ENCODE measurements at regions not wholly inside any gene's neighbourhood (a gene's known extent, or its start where the extent isn't known, plus 50 kb on each side); places are given as distances from the start of the nearest gene placed in this dataset.

- TF ChIP-seq, protein P1, sequence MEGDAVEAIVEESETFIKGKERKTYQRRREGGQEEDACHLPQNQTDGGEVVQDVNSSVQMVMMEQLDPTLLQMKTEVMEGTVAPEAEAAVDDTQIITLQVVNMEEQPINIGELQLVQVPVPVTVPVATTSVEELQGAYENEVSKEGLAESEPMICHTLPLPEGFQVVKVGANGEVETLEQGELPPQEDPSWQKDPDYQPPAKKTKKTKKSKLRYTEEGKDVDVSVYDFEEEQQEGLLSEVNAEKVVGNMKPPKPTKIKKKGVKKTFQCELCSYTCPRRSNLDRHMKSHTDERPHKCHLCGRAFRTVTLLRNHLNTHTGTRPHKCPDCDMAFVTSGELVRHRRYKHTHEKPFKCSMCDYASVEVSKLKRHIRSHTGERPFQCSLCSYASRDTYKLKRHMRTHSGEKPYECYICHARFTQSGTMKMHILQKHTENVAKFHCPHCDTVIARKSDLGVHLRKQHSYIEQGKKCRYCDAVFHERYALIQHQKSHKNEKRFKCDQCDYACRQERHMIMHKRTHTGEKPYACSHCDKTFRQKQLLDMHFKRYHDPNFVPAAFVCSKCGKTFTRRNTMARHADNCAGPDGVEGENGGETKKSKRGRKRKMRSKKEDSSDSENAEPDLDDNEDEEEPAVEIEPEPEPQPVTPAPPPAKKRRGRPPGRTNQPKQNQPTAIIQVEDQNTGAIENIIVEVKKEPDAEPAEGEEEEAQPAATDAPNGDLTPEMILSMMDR (conservative IDR thresholded peaks at IDR 0.05; ENCODE audit: low read depth, low read length) = peak; percentile 80
- TF ChIP-seq EZH2 (IDR thresholded peaks at IDR 0.05; ENCODE audit: borderline replicate concordance, low read depth, low read length, poor library complexity, severe bottlenecking) = no peak
Measured at GRCh38 chr10:28179006-28179742, 123.7 kb downstream of the MPP7 start.
